ENCODE measurements at regions not wholly inside any gene's neighbourhood (a gene's known extent, or its start where the extent isn't known, plus 50 kb on each side); places are given as distances from the start of the nearest gene placed in this dataset.

- Histone ChIP-seq H3K4me1 (ENCODE audit: control insufficient read depth, insufficient read depth, low read length, poor library complexity, severe bottlenecking) (no peaks in the 10 kb centered on the region), H3K27ac (ENCODE audit: low read depth, low read length, severe bottlenecking) (no peak overlapping the region), H3K4me3 (ENCODE audit: extremely low read depth, insufficient read depth, low read length, poor library complexity, severe bottlenecking) (no peak overlapping the region), H3K9me3 (ENCODE audit: control insufficient read depth, low read length) (no peaks in the 10 kb centered on the region), H3K36me3 (ENCODE audit: control insufficient read depth, insufficient read depth, low read length) (no peaks in the 10 kb centered on the region)
- WGBS, 2 experiments (ENCODE audit: insufficient coverage in 2 of 2): 89 to 97% methylated on average over 5 of the region's 5 CpGs
These were observed 204.8 kb upstream of the TOPAZ1 start for GRCh38 chr3:44036850-44037249.

DNA sequence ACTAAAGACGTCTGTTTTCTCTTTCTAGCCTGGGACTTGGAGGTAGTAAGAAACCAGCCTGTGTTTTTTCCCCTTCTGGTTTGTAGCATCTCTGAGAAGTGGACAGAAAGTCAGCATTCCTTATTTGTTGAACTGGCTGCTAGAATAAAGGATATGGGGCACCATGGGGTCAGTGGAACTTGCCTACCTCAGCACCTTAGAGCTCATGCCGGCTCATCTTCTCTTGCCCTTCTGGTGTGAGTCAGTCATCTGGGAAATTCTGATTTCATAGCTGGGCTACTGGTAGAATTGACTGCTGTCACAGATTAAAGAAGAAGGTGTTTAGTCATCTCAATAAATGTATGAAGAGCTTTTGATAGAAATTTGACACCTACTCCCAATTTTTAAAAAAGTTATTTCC is 202.7 kb upstream of the TOPAZ1 start:
- H3K9me3 ChIP-seq (ENCODE audit: control insufficient read depth, low read length): no peaks in the 10 kb centered on the region
- 77 to 100% methylated on average over 2 of the region's 2 CpGs for WGBS, 2 experiments (ENCODE audit: insufficient coverage in 2 of 2)
- H3K36me3 ChIP-seq (ENCODE audit: control insufficient read depth, insufficient read depth, low read length): no peaks in the 10 kb centered on the region
- H3K4me1 ChIP-seq (ENCODE audit: control insufficient read depth, insufficient read depth, low read length, poor library complexity, severe bottlenecking): no peaks in the 10 kb centered on the region
- no peak overlapping the region for H3K4me3 ChIP-seq (ENCODE audit: extremely low read depth, insufficient read depth, low read length, poor library complexity, severe bottlenecking)
- H3K27ac ChIP-seq (ENCODE audit: low read depth, low read length, severe bottlenecking): no peak overlapping the region

DNA sequence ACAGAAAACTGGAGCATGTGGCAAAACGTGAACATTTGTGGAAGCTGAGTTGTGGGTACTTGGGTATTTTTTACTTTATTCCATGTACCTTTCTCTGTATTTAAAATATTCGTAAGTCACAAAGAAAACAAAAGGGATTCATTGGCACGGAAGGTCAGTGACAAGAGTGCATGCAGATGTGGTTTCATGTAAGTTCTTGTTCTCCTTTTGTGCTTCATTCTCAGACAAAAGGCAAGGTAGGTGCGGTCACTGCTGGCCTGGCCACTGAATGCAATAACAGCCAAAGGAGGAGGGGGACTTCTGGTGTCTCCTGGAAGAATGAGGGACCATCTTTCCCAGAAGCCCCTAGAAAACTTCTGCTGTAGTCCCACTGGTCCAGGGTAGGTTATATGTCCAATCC is 200.0 kb upstream of the TOPAZ1 start:
- H3K4me1 ChIP-seq (ENCODE audit: control insufficient read depth, insufficient read depth, low read length, poor library complexity, severe bottlenecking): no peaks in the 10 kb centered on the region
- H3K27ac ChIP-seq (ENCODE audit: low read depth, low read length, severe bottlenecking): no peak overlapping the region
- no peak overlapping the region for H3K4me3 ChIP-seq (ENCODE audit: extremely low read depth, insufficient read depth, low read length, poor library complexity, severe bottlenecking)
- WGBS, 2 experiments (ENCODE audit: insufficient coverage in 2 of 2): 50 to 83% methylated on average over 1 to 2 of the region's 4 CpGs
- no peaks in the 10 kb centered on the region for H3K9me3 ChIP-seq (ENCODE audit: control insufficient read depth, low read length)
- no peaks in the 10 kb centered on the region for H3K36me3 ChIP-seq (ENCODE audit: control insufficient read depth, insufficient read depth, low read length)

GRCh38 chr3:44042772-44043171 is 198.9 kb upstream of the TOPAZ1 start:
- H3K4me1 ChIP-seq (ENCODE audit: control insufficient read depth, insufficient read depth, low read length, poor library complexity, severe bottlenecking): peaks cover 2% of the 10 kb centered on the region
- WGBS, 2 experiments (ENCODE audit: insufficient coverage in 2 of 2): 83 to 100% methylated on average over 2 of the region's 4 CpGs
- no peaks in the 10 kb centered on the region for H3K9me3 ChIP-seq (ENCODE audit: control insufficient read depth, low read length)
- H3K27ac ChIP-seq (ENCODE audit: low read depth, low read length, severe bottlenecking): no peak overlapping the region
- no peak overlapping the region for H3K4me3 ChIP-seq (ENCODE audit: extremely low read depth, insufficient read depth, low read length, poor library complexity, severe bottlenecking)
- H3K36me3 ChIP-seq (ENCODE audit: control insufficient read depth, insufficient read depth, low read length): no peaks in the 10 kb centered on the region

- WGBS, 2 experiments (ENCODE audit: insufficient coverage in 2 of 2): 44 to 50% methylated on average over 2 of the region's 4 CpGs
- H3K9me3 ChIP-seq (ENCODE audit: control insufficient read depth, low read length): no peaks in the 10 kb centered on the region
- H3K4me3 ChIP-seq (ENCODE audit: extremely low read depth, insufficient read depth, low read length, poor library complexity, severe bottlenecking): no peak overlapping the region
- H3K27ac ChIP-seq (ENCODE audit: low read depth, low read length, severe bottlenecking): no peak overlapping the region
- H3K4me1 ChIP-seq (ENCODE audit: control insufficient read depth, insufficient read depth, low read length, poor library complexity, severe bottlenecking): peaks cover 16% of the 10 kb centered on the region
- no peaks in the 10 kb centered on the region for H3K36me3 ChIP-seq (ENCODE audit: control insufficient read depth, insufficient read depth, low read length)
These were observed 196.0 kb upstream of the TOPAZ1 start for GRCh38 chr3:44045476-44046275.

DNA sequence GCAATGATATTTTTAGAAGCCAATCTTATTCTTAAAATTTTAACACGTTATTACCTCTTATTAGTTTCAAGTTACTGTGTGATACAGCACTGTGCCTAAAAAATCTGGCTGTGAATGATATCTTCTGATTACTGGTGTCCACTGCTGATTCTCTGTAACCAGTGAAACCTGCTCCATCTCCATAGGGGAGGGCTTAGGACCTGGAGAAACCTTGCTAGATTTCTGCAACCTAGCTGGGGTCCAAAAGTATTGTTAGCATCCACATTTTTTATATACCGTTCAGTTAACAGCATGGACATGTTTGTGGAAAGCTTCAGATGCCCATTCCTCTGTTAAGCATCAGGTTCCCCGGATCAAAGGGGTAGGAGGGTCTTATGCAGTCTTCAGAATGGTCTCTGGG is 193.9 kb upstream of the TOPAZ1 start:
- 80 to 100% methylated on average over 1 to 2 of the region's 3 CpGs for WGBS, 2 experiments (ENCODE audit: insufficient coverage in 2 of 2)
- no peaks in the 10 kb centered on the region for H3K9me3 ChIP-seq (ENCODE audit: control insufficient read depth, low read length)
- peaks cover 16% of the 10 kb centered on the region for H3K4me1 ChIP-seq (ENCODE audit: control insufficient read depth, insufficient read depth, low read length, poor library complexity, severe bottlenecking)
- peak overlapping the region; percentile 59 for H3K27ac ChIP-seq (ENCODE audit: low read depth, low read length, severe bottlenecking)
- no peak overlapping the region for H3K4me3 ChIP-seq (ENCODE audit: extremely low read depth, insufficient read depth, low read length, poor library complexity, severe bottlenecking)
- no peaks in the 10 kb centered on the region for H3K36me3 ChIP-seq (ENCODE audit: control insufficient read depth, insufficient read depth, low read length)

DNA sequence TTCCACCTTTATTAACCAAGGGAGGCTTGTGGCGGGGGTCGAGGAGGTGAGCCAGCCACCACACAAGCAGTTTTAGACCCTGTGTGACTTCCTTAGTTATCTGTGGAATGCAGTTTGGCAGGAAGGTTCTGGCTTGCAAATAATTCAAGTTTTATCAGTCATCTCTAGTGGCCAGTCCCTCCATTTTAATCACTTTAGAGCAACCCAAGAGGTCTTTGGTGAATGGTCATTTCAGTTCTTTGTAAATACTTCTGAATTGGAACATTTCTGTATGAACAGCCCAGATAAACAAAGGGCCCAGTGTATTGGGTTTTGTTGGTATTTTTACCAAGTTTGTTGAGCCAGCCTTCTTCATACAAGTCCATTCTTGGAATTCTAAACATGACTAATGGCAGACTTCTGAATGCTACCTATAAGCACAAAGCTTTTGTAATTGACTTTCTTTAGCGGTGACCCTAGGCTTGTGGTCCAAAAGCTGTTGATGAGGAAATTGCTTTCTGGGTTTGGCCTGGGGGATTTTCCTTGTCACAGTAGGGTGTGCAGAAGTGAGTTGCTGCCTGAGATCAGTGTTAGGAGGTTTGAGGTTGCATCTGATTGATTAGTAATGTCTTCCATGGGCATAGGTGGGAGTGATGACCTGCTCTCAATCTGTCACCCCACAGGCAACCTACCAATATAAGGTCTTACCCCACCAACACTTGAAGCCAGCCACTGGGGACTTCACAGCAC is 193.3 kb upstream of the TOPAZ1 start:
- H3K36me3 ChIP-seq (ENCODE audit: control insufficient read depth, insufficient read depth, low read length): no peaks in the 10 kb centered on the region
- H3K27ac ChIP-seq (ENCODE audit: low read depth, low read length, severe bottlenecking): peak overlapping the region; percentile 59
- H3K4me3 ChIP-seq (ENCODE audit: extremely low read depth, insufficient read depth, low read length, poor library complexity, severe bottlenecking): no peak overlapping the region
- WGBS, 2 experiments (ENCODE audit: insufficient coverage in 2 of 2): 63% methylated on average over 2 of the region's 3 CpGs; no CpG with 5 or more reads in 1 of the 2 experiments
- H3K9me3 ChIP-seq (ENCODE audit: control insufficient read depth, low read length): no peaks in the 10 kb centered on the region
- H3K4me1 ChIP-seq (ENCODE audit: control insufficient read depth, insufficient read depth, low read length, poor library complexity, severe bottlenecking): peaks cover 16% of the 10 kb centered on the region

DNA sequence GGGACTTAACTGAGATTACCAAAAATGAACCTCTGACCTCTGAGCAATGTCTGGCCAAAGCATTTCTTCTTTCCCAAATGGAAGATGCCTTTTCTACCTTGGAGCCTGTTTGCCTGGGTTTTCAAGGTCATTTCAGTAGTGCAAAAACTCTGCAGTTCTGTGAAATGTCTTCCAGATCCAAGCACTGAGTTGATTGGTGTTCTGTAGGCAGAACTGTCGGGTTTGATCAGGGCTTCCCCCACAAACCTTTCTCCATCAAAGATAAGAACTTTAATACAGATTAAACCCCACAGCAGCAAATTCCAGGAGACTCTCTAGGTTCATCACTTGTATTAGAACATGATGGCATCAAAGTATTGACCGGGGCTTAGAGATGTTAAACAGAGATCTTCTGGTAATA is 192.7 kb upstream of the TOPAZ1 start:
- Histone ChIP-seq H3K36me3 (ENCODE audit: control insufficient read depth, insufficient read depth, low read length) (no peaks in the 10 kb centered on the region), H3K4me3 (ENCODE audit: extremely low read depth, insufficient read depth, low read length, poor library complexity, severe bottlenecking) (no peak overlapping the region), H3K9me3 (ENCODE audit: control insufficient read depth, low read length) (no peaks in the 10 kb centered on the region), H3K4me1 (ENCODE audit: control insufficient read depth, insufficient read depth, low read length, poor library complexity, severe bottlenecking) (peaks cover 16% of the 10 kb centered on the region), H3K27ac (ENCODE audit: low read depth, low read length, severe bottlenecking) (no peak overlapping the region)
- 100% methylated on average over 1 of the region's 2 CpGs for WGBS, 2 experiments (ENCODE audit: insufficient coverage in 2 of 2)

DNA sequence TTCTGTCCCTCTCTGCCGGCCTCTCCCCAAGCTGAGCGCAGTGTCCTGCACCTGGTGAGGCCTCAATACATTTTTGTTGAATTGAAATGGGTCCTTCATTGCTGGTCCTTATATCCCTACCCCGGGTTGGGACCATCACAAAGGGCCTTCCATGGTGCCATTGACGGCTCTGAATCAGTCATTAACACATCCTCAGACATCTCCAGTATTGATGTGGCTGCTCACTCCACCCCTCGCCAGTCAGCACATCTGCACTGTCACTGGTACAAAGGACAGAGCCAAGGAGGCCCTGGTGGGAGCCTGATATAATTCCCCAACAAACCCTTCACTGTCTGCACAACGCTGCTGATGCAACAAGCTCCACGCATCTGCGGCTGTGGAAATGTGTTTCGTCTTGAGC is 191.6 kb upstream of the TOPAZ1 start:
- H3K27ac ChIP-seq (ENCODE audit: low read depth, low read length, severe bottlenecking): no peak overlapping the region
- no peaks in the 10 kb centered on the region for H3K9me3 ChIP-seq (ENCODE audit: control insufficient read depth, low read length)
- 75 to 95% methylated on average over 7 to 9 of the region's 9 CpGs for WGBS, 2 experiments (ENCODE audit: insufficient coverage in 2 of 2)
- peaks cover 16% of the 10 kb centered on the region for H3K4me1 ChIP-seq (ENCODE audit: control insufficient read depth, insufficient read depth, low read length, poor library complexity, severe bottlenecking)
- no peaks in the 10 kb centered on the region for H3K36me3 ChIP-seq (ENCODE audit: control insufficient read depth, insufficient read depth, low read length)
- no peak overlapping the region for H3K4me3 ChIP-seq (ENCODE audit: extremely low read depth, insufficient read depth, low read length, poor library complexity, severe bottlenecking)

GRCh38 chr3:44050867-44051266 is 190.8 kb upstream of the TOPAZ1 start:
- 72 to 83% methylated on average over 2 to 3 of the region's 3 CpGs for WGBS, 2 experiments (ENCODE audit: insufficient coverage in 2 of 2)
- peaks cover 16% of the 10 kb centered on the region for H3K4me1 ChIP-seq (ENCODE audit: control insufficient read depth, insufficient read depth, low read length, poor library complexity, severe bottlenecking)
- no peaks in the 10 kb centered on the region for H3K36me3 ChIP-seq (ENCODE audit: control insufficient read depth, insufficient read depth, low read length)
- no peak overlapping the region for H3K27ac ChIP-seq (ENCODE audit: low read depth, low read length, severe bottlenecking)
- no peak overlapping the region for H3K4me3 ChIP-seq (ENCODE audit: extremely low read depth, insufficient read depth, low read length, poor library complexity, severe bottlenecking)
- no peaks in the 10 kb centered on the region for H3K9me3 ChIP-seq (ENCODE audit: control insufficient read depth, low read length)

DNA sequence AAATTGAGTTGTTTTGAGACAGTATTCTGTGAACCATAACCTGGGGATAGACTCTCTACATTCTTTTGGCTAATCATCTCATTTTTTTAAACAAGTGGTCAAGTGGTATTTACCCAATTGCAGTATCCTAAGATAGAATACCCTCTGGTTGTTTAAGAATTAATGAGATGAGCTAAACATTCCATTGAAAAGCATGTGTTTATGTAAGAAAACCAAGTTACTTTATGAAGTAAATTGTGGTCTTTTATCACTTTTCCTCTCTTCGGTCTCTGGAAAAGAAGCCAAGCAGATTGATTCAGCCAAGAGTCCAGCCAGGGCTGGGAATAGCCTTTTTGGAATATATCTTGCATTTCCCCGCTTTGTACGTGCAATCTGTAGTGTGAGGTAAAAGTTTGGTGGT is 185.7 kb upstream of the TOPAZ1 start:
- Histone ChIP-seq H3K9me3 (ENCODE audit: control insufficient read depth, low read length) (no peaks in the 10 kb centered on the region), H3K27ac (ENCODE audit: low read depth, low read length, severe bottlenecking) (no peak overlapping the region), H3K4me3 (ENCODE audit: extremely low read depth, insufficient read depth, low read length, poor library complexity, severe bottlenecking) (no peak overlapping the region), H3K36me3 (ENCODE audit: control insufficient read depth, insufficient read depth, low read length) (no peaks in the 10 kb centered on the region), H3K4me1 (ENCODE audit: control insufficient read depth, insufficient read depth, low read length, poor library complexity, severe bottlenecking) (peaks cover 13% of the 10 kb centered on the region)
- WGBS, 2 experiments (ENCODE audit: insufficient coverage in 2 of 2): 75 to 84% methylated on average over 1 to 3 of the region's 3 CpGs

Data from mesodermal cell (in vitro differentiated cells).